ENCODE measurements at regions not wholly inside any gene's neighbourhood (a gene's known extent, or its start where the extent isn't known, plus 50 kb on each side); places are given as distances from the start of the nearest gene placed in this dataset.

- H3K9me3 ChIP-seq (ENCODE audit: control insufficient read depth, low read length) = no peaks in the 10 kb centered on the region
- no peaks in the 10 kb centered on the region for H3K79me2 ChIP-seq
- no peak overlapping the region for H3K27ac ChIP-seq
- no peak overlapping the region for H3K4me2 ChIP-seq (ENCODE audit: low read length)
- H3K36me3 ChIP-seq (ENCODE audit: control insufficient read depth, insufficient read depth, low read length) = peaks cover 3% of the 10 kb centered on the region
- H3K4me1 ChIP-seq = no peaks in the 10 kb centered on the region
- no peak overlapping the region for H3K9ac ChIP-seq
- H2AFZ ChIP-seq = no peak overlapping the region
- H3K4me3 ChIP-seq (ENCODE audit: low read depth, low read length) = no peak overlapping the region
- H3K27me3 ChIP-seq (ENCODE audit: control insufficient read depth, insufficient read depth, low read length) = no peaks in the 10 kb centered on the region
- TF ChIP-seq CTCF (IDR thresholded peaks at IDR 0.05) = no peak
These were observed 50.6 kb upstream of the ZNF385D start for GRCh38 chr3:21801631-21802030.

DNA sequence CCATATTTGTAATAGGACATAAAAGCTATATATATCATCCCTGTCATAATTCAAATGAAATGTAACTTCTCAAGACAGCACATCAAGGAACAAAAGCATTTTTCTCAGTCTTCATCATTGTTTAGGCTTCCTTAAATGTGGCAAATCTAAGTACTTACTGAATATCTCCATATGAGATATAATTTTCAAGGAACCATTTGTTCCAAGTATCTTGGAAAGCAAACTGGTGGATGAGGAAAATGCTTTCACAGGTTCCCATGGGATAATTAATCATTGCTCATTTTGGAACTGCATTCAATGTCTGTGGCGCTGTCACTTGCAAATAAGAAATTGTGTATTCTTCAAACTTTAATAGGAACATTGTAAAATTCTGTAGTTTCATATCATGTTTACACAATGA, 52.6 kb upstream of the ZNF385D start:
- TF ChIP-seq CTCF (IDR thresholded peaks at IDR 0.05) = no peak
- Histone ChIP-seq H3K9me3 (ENCODE audit: control insufficient read depth, low read length) (no peaks in the 10 kb centered on the region), H3K27ac (no peak overlapping the region)

GRCh38 chr3:21804330-21804729, 53.3 kb upstream of the ZNF385D start:
- no peak overlapping the region for H2AFZ ChIP-seq
- H3K9me3 ChIP-seq (ENCODE audit: control insufficient read depth, low read length) = no peaks in the 10 kb centered on the region
- H3K9ac ChIP-seq = no peak overlapping the region
- peaks cover 3% of the 10 kb centered on the region for H3K36me3 ChIP-seq (ENCODE audit: control insufficient read depth, insufficient read depth, low read length)
- no peak overlapping the region for H3K4me2 ChIP-seq (ENCODE audit: low read length)
- no peak overlapping the region for H3K27ac ChIP-seq
- no peaks in the 10 kb centered on the region for H3K27me3 ChIP-seq (ENCODE audit: control insufficient read depth, insufficient read depth, low read length)
- H3K4me1 ChIP-seq = no peaks in the 10 kb centered on the region
- no peaks in the 10 kb centered on the region for H3K79me2 ChIP-seq
- TF ChIP-seq CTCF (IDR thresholded peaks at IDR 0.05) = no peak
- no peak overlapping the region for H3K4me3 ChIP-seq (ENCODE audit: low read depth, low read length)

More for the DNA sequence above, 52.6 kb upstream of the ZNF385D start:
- Histone ChIP-seq H3K27me3 (ENCODE audit: control insufficient read depth, insufficient read depth, low read length) (no peaks in the 10 kb centered on the region), H3K4me1 (no peaks in the 10 kb centered on the region), H3K4me2 (ENCODE audit: low read length) (no peak overlapping the region), H3K79me2 (no peaks in the 10 kb centered on the region), H3K4me3 (ENCODE audit: low read depth, low read length) (no peak overlapping the region), H2AFZ (no peak overlapping the region), H3K9ac (no peak overlapping the region), H3K36me3 (ENCODE audit: control insufficient read depth, insufficient read depth, low read length) (peaks cover 3% of the 10 kb centered on the region)

DNA sequence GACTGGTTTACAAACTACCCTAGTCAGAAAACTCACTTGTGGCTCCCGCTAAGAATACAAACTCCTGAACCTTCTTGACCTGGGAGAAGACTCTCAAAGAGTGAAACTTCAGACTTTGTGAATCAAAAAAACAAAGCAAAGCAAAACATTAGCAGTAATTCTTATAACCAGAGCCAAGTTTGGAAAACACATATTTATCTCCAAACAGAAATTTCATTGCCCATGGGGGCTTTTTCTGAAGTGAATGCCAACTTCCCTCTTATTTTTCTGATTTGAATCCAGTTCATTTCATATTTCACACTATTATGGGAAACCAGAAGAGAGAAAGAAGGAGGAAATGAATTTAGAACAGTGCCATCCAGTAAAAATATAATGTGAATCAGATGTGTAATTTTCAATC, 55.7 kb upstream of the ZNF385D start:
- Histone ChIP-seq H3K9ac (no peak overlapping the region), H3K27ac (no peak overlapping the region), H3K36me3 (ENCODE audit: control insufficient read depth, insufficient read depth, low read length) (no peaks in the 10 kb centered on the region), H3K4me1 (no peaks in the 10 kb centered on the region), H3K4me3 (ENCODE audit: low read depth, low read length) (no peak overlapping the region), H3K9me3 (ENCODE audit: control insufficient read depth, low read length) (no peaks in the 10 kb centered on the region), H3K4me2 (ENCODE audit: low read length) (no peak overlapping the region), H3K27me3 (ENCODE audit: control insufficient read depth, insufficient read depth, low read length) (no peaks in the 10 kb centered on the region), H2AFZ (no peak overlapping the region), H3K79me2 (no peaks in the 10 kb centered on the region)
- no peak for TF ChIP-seq CTCF (IDR thresholded peaks at IDR 0.05)

- no peaks in the 10 kb centered on the region for H3K9me3 ChIP-seq (ENCODE audit: control insufficient read depth, low read length)
- no peak for TF ChIP-seq CTCF (IDR thresholded peaks at IDR 0.05)
- no peak overlapping the region for H3K9ac ChIP-seq
- no peaks in the 10 kb centered on the region for H3K36me3 ChIP-seq (ENCODE audit: control insufficient read depth, insufficient read depth, low read length)
- H3K4me2 ChIP-seq (ENCODE audit: low read length) = no peak overlapping the region
- H2AFZ ChIP-seq = no peak overlapping the region
- H3K4me1 ChIP-seq = no peaks in the 10 kb centered on the region
- no peaks in the 10 kb centered on the region for H3K27me3 ChIP-seq (ENCODE audit: control insufficient read depth, insufficient read depth, low read length)
- no peak overlapping the region for H3K4me3 ChIP-seq (ENCODE audit: low read depth, low read length)
- H3K79me2 ChIP-seq = no peaks in the 10 kb centered on the region
- no peak overlapping the region for H3K27ac ChIP-seq
These were observed 74.7 kb upstream of the ZNF385D start for GRCh38 chr3:21825684-21826083.

All from parathyroid adenoma (tissue), 2 donors.